Fibroblast of skin of left biceps (primary cell): ENCODE measurements at regions not wholly inside any gene's neighbourhood (a gene's known extent, or its start where the extent isn't known, plus 50 kb on each side); places are given as distances from the start of the nearest gene placed in this dataset.
"Not testable (repeated sequence)": the region's sequence is repeated elsewhere in the genome, so short reads cannot be mapped to it uniquely, and the experiment has no call there.

ENCODE experiments used
- DNase-seq, 2 experiments: peaks; one replicate each; pipeline ENCODE4 v3.0.0-alpha.2; 2013; ENCODE audit warnings: low read depth in 2 of 2

GRCh38 chr16:65570261-65570660 lies 448.4 kb upstream of the CDH11 start:
- no peak for DNase-seq

GRCh38 chr16:65559846-65560245 lies 438.0 kb upstream of the CDH11 start:
- no peak for DNase-seq

GRCh38 chr16:65549689-65550088 lies 427.8 kb upstream of the CDH11 start:
- not testable (repeated sequence) for DNase-seq

- DNase-seq = no peak
These were observed 426.6 kb upstream of the CDH11 start for GRCh38 chr16:65548470-65548869.

GRCh38 chr16:65547772-65548446 lies 426.0 kb upstream of the CDH11 start:
- peak; percentile 99 for DNase-seq

GRCh38 chr16:65546353-65546791 lies 424.5 kb upstream of the CDH11 start:
- peak; percentile 91 to 92 for DNase-seq

GRCh38 chr16:65545413-65545956 lies 423.6 kb upstream of the CDH11 start:
- no peak for DNase-seq

GRCh38 chr16:65543781-65544740 lies 422.2 kb upstream of the CDH11 start:
- no peak for DNase-seq

- no peak for DNase-seq
These were observed 419.8 kb upstream of the CDH11 start for GRCh38 chr16:65541646-65542045.

GRCh38 chr16:65540901-65541300 lies 419.0 kb upstream of the CDH11 start:
- DNase-seq = no peak

GRCh38 chr16:65538976-65539375 lies 417.1 kb upstream of the CDH11 start:
- no peak for DNase-seq

- no peak for DNase-seq
These were observed 415.5 kb upstream of the CDH11 start for GRCh38 chr16:65537336-65537735.

- DNase-seq = no peak
These were observed 412.3 kb upstream of the CDH11 start for GRCh38 chr16:65534121-65534528.

- DNase-seq = no peak
These were observed 411.0 kb upstream of the CDH11 start for GRCh38 chr16:65532846-65533245.

GRCh38 chr16:65532258-65532657 lies 410.4 kb upstream of the CDH11 start:
- no peak for DNase-seq

GRCh38 chr16:65531475-65531874 lies 409.6 kb upstream of the CDH11 start:
- DNase-seq = no peak

GRCh38 chr16:65525707-65526106 lies 403.8 kb upstream of the CDH11 start:
- DNase-seq = no peak

GRCh38 chr16:65524997-65525396 lies 403.1 kb upstream of the CDH11 start:
- peak; percentile 62 to 64 for DNase-seq

- DNase-seq = no peak
These were observed 402.4 kb upstream of the CDH11 start for GRCh38 chr16:65524231-65524630.

GRCh38 chr16:65523283-65523944 lies 401.6 kb upstream of the CDH11 start:
- no peak for DNase-seq

GRCh38 chr16:65522412-65522811 lies 400.5 kb upstream of the CDH11 start:
- DNase-seq = no peak
